DMS 273 (cell line): ENCODE measurements at regions not wholly inside any gene's neighbourhood (a gene's known extent, or its start where the extent isn't known, plus 50 kb on each side); places are given as distances from the start of the nearest gene placed in this dataset.

Source experiments
- DNase-seq: peaks from one replicate; lab custom pipeline; 2025; ENCODE audit not compliant: unreplicated experiment; lab: John Stamatoyannopoulos, UW

DNA sequence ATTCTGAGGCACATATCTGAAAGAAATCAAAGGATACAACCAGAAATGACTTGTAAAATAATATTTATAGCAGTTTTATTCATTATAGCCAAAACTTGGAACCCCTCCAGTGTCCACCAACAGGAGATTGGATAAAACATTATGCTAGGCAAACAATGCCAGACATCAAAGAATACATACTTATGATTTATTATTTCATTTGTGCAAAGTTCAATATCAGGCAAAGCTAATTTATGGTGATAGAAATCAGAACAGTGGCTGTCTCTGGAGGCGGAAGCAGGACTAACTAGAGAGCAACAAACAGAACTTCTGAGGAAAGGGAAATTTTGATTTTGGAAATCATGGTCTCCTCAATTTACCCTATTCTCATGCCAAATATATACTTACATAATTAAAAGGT is 193.1 kb downstream of the ICE1 start:
- no peak for DNase-seq

DNA sequence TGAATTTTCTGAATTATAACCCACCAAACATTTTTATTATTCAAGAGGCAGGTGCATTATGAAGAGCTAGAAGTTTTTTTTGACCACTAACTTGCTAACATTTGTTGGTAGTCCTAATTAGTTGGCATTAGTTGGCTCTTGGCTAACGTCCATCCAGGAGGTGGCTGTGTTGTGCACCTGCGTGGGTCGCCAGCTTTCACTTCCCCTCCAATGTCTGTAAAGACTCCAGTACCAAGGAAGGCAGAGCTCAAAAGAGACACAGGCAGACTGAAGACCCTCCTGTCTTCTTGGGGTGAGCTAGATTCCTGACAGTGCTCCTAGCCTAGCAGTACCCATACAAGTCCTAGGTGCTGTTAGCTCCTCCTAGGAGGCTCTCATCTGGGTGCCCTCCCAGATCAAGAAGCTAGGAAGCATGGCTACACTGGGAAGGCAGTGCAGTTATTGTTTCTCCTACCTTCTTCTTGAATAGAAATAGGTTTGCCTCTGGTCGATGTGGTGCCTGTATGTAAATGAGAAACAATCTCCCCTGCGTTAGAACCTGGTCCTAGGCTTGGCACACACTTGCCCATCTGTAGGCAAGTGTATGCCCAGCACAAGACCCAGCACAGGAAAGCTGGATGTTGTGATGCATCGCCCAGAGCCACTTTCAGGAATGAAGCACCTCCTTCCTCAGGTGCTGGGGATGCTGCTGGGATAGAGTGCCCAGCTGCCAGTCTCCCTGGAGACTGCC is 190.9 kb downstream of the ICE1 start:
- no peak for DNase-seq

DNA sequence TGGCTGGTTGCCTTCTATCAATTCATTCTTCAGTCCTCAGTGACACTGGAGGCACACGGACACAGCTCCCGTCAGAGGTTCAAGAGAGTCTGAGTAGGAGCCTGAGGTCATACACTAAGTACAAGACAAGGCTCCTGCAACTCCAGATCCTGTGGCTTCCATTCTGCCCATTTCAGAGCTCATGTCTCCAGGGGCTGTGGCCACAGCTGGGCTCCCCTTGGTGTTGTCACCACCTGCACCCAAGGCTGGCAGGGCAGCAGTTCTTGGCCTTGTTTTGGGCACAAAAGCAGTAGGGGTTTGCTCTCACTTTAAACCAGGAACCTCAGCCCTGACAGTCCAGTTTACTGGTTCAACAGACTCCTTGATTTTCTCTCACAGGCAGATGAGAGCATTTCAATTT is 189.6 kb downstream of the ICE1 start:
- no peak for DNase-seq

DNA sequence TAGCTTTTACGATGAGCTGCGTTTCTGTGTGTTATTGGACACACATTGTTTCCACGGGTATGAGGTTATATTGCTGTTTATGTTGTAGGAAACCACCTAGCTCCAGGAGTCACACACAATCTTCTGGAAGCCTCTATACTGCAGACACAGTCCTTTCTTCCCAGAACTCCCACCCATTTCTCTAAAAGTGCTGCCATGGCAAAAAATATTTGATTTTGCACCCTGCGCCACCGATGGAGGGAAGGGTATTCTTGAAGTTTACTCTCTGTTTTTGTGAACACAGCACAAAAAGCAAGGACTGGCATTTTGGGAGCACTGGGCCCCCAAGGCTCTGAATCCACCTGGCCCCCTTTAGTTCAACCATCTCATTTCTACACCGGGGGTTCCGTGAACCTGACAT is 187.5 kb downstream of the ICE1 start:
- DNase-seq, result no peak

DNA sequence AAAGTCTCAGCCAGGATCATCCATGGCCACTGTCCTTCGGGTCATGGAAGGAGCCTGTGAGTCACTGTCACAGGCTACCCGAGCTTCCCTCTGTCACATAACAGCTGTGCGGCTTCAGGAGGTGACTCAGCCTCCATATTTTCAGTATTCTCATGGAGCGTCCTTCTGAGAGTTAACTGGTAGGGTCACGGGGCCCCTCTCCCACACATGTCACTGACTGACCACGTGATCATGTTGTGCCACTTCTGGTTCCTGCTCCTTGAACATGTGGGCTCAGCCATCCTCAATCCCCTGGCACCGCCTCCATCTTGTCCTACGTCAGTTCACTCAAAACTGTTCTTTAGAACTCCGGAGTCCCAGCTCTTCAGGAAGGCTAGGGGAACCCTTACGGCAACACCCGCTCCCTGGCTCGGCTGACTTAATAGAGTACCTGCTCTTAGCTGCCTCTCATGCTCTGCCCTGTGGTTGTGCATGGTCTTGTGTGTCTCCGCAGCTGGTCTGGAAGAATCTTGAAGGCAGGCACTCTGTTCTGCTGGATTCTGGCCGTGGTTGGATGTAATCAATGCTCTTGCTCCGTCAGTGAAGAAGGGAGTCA is 182.8 kb downstream of the ICE1 start:
- DNase-seq, result no peak

DNA sequence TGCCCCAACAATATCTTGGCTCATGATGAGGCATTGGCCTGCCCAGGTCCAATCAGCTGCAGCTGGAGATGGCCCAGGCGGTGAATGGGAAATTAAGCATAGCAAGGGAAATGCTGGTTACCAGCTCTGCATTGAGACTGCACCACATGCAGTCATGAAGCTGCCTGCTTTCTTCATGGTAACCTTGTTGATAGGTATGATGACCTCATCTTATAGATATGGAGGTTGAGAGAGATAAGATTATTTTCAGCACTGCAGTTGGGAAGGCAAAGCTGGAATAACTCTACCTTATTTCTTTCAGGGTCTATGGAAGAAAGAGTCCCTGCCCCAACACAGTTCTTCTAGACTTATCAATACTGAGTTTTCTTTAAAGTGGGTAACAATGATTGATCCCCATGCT is 180.1 kb downstream of the ICE1 start:
- DNase-seq, result no peak

DNA sequence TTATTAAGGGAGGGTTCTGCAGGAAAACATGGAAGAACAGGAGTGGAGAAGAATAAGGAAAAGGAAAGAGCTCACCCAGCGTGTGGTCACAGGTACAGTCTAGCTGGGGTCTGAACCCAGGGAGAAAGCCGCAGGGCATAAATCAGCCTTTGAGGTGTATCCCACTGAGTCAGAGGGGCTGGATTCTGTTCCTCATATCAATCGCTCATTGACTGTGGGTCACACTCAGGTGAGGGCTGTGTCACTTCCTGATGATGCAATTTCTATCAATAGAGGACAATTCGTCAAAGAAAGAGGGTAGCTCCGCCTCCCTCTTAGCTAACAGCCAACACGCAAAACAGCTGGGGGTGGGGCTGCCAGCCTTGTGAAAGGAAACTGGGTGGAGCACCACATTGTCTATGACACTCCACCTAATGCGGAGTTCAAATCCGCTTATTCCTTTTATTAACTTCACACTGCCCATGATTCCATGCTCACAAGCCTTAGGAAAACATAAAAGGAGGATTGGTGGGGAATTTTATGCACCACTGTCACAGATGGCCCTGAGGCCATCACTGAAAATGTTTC is 176.2 kb downstream of the ICE1 start:
- no peak for DNase-seq

DNA sequence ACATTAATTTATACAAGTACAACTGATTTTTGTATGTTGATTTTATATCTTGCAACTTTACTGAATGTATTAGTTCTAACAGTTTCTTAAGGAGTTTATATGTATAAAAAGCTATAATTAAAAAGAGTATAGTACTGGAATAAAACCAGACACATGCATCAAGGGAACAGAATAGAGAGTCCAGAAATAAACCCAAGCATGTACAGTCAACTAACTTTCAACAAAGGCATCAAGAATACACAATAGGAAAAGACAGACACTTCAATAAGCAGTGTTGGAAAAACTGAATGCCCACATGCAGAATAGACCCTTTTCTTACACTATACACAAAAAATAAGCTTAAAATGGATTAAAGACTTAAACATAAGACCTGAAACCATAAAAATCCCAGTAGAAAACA is 170.9 kb downstream of the ICE1 start:
- DNase-seq, result no peak

DNA sequence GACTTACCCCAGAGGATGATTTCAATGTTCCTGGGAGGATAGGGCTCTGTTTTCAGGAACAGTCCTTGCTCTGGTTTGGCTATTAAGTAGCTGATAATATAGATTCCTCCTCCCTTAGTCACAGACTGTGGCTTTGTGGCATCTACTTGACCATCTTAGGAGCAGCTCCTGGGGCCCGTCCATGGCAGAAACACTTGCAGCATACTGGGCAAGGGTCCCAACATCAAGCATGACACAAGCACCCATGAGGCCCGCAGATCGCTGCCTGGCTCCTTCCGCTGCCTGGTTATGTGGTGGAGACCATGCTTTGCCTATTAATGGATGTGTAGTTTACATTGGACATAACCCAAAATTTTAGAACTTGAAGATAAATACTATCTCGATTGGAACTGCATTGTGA is 170.1 kb downstream of the ICE1 start:
- no peak for DNase-seq

DNA sequence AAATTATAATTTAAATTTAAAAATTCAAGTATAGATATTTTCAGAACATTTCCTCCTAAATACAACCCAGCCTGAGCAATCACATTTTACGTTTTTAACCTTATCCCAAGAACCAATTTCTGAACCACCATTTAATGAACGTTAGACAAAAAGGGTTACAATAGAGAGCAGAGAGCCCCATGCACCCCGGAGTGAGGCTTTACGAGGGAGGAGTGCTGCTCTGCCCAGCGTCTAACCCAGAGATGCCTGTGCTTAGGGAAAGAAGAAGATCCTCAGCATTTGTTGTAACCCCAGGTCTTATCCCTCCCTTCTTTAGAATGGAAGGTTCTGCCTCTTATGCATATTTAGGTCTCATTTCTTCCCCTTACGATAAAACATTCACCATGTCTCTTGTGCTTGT is 169.1 kb downstream of the ICE1 start:
- DNase-seq, result no peak

DNA sequence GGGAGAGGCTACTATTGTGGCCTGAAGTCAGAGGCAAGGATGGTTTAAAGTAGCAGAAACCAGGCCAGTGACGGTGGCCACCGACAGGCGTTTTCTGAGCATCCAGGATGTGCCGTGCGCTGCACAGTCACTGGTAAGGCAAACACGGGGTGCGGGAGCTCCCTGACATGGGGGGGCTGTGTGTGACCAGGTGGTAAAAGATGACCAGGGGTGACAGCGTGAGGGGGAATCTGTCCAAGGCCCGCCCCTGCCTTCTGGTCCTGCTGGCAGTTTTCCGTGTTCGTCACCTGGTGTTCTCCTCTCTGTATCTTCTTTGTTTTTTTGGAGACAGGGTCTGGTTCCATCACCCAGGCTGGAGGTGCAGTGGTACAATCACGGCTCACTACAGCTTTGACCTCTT is 167.4 kb downstream of the ICE1 start:
- DNase-seq, result no peak

DNA sequence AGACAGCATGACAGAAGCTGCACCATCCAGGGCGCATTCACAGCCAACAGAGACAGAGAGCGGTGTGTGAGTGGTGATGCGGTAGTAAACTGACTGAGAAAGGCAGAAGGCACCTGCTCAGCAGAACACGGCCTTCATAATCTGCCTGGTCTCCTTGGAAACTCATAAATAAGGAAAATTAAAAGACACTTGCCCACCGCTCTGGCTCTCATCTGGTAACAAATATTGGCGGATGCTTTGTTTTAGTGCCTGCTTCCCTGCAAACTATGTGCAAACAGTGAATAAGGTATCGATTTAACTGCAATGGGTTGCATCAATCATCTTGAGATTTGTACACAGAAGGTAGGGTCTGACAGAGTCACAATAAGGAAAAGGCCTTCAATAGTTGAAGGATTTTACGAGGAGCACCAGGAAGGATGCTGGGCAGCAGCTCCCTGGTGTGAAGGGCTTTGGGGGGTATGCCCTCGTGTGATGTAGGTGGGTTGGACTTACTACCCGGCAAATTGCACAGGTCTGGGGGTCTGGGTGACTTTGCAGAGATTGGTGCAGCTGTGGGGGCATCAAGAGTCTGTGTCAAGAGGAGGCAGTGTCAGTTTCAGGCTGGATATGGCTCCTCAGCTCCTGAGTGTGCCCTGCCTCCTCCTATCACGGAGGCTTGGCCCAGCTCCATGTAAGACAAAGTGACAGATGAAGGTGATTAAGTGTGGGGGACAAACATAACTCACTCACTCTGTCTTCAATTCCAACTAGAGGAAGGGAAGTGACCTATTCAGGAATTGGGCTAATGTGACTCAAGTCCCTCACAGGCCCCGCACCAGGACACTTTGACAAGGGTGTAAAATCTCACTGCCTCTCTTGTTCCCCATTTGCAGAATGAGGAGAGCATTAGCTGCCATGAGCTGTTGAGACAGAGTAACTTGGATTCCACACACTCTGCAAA is 166.7 kb downstream of the ICE1 start:
- DNase-seq, result no peak

DNA sequence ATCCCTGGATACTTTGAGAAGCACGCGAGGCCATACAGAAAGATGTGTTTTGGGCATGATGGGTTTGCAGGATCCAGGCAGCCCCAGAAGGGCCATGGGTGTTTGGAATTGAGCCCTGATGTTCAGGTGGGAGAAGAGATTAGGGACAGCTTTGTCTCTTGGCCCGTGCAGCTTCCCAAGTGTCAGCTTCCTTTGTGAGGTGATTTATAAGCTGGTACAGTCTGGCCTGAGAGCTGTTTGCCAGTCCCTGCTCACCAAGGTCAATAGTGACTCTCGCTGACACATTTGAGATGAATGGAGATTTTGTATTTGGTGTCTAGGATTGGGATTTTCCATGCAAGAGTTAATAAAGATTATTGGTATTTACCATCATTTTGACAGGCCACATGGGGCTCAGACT is 165.9 kb downstream of the ICE1 start:
- no peak for DNase-seq

DNA sequence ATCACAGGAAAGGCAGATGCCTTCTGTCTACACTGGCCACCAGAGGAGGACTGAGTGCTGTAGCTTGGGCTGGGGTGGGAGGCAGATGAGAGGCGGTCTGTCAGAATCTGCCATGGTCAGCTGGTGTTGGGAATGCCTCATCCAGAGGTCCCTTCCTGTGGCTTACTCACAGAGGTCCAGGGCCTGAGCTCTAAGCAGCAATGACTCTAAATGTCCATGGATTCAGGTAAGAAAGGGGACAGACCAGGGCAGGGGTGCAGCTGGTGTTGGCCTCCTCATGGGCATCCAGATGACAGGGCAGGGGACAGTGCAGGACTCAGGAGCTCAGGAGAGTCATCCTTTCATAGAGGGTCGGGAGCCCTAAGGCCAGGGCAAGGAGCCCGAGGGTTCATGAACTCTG is 165.0 kb downstream of the ICE1 start:
- no peak for DNase-seq

DNA sequence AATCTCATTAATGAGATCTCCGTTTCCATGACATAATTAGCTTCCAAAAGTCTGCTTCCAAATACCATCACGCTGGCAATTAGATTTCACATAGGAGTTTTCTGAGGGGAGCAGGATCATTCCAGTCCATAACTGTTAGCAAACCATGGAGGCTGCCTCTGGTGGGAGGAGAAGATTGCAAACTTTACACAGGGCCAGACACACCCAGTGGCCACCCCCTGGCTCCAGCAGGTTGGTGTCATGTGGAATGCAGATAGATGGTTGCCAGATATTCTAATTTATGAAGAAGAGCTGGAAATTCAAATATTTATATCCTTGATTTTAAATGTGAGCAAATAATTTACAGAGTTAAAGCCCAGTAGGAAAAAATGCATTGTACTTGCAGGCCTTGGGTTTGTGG is 164.2 kb downstream of the ICE1 start:
- DNase-seq, result no peak

DNA sequence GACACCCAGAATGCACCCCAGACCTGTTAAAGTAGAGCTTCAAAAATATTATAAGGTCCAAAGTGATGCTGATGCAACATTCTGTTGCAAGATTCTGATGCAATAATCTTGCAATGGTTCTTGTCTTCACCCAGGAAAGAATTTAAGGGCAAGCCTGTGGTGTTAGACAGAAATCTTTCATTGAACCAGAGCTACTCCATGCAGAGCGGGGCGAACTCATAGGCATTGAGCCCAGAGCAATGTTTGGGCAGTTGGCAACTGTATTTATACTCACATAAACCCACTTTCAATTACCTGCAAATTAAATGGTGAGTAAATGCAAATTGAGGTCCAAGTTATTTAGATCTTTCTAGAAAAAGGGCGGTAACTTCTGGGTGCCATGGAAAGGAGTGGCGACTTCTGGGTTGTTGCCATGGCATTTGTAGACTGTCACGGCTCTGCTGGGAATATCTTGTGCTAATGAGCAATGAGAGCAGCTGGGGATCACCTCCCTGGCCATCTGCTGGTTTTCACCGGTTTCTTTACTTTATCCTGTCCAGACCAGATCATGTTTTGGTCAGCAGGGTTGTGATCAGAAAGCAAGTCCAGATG is 163.4 kb downstream of the ICE1 start:
- DNase-seq, result peak; percentile 66

DNA sequence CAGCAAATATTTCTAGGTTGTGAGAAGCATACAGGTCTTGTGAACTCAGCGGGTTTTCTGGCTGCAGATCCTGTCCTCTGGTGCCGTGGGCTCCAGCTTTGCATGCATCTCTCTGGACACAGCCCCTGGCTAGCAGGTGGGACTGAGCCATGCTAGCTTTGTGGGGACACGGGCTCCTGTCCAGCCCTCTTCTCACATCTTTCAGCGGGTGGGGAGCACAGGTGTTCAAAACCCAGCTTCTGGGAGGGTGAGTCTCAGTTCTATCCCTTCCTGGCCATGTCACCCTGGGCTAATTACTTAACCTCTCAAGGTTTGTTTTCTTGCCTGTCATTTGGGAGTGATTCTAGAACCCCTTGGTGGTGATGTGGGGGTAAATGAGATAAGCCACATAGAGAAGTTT is 162.3 kb downstream of the ICE1 start:
- no peak for DNase-seq

DNA sequence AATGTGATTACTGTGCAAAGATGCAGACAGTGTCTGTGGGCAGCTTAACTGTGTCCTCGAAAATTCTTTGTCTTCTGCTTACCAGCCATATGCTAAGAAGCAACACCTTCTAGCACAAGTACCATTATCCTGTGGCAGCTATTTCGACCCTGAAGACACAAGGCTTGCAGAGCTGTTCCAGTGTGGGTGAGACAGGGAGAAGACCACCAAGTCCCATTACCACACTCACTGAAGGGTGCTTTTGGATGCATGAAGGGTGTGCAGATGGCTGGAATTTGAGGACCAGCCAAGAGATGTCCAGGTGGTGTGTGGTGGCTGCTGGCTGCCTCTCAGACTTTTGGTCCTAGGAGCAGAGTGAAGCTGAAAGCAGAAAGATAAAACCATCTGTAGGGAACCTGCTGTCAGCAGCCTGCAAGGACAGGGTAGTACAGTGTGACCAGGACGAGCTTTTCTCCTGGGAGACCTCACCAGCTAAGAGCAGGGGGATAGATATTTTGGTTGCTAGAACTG is 161.8 kb downstream of the ICE1 start:
- peak; percentile 82 for DNase-seq

DNA sequence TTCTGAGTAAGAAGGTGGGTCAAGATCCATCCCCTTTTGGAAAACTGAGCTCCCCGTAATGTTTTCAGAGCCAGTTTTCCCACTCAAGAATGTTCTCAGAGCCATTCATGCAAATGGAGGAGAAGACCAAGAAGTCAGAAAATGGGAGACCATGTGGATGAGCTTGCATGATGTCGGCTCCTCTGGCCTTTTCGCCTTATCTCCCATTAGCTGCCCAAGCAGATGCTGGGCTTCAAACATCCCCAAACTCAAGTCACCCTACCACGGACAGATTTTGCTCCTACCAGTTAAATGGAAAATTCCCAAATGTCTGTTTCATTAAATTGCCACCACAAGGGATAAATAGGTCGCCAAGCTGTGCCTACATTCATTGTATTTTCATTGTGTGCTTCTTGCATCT is 161.4 kb downstream of the ICE1 start:
- no peak for DNase-seq

DNA sequence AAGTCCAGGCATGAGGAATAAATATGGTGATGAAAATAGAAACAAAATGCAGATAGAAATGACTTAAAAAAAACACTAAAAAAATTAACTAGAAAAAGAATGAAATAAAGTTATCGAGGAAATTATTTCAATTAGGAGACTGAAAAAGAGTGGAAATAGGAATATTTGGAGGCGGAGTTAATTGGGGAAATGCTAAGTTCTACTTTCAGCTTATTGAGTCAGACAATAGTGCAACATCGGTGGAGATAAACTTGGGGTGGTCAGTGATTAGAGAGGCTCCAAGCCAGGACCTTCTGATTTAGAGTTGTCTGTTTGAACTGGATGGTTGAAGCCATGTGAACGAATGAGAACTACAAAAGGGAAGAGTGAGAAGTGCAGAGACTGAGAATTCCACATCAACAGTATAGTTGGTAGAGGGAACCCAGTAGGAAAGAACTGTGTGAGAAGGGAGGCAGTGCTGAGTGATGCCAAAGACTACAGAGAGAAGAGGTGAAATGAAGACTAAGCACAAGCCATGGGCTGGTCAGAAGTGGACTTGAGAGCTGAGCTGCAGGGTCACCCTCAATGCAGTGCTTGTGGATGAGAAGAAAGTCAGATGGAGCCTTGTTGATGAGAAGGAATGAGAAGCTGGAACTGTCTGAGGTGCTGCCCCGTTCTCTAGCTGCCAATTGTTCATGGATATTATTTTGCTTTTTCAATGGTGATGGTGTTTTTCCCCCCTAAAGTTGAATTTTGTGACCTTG is 160.7 kb downstream of the ICE1 start:
- DNase-seq, result no peak
